ENCODE measurements at regions not wholly inside any gene's neighbourhood (a gene's known extent, or its start where the extent isn't known, plus 50 kb on each side); places are given as distances from the start of the nearest gene placed in this dataset.
"Not testable (repeated sequence)": the region's sequence is repeated elsewhere in the genome, so short reads cannot be mapped to it uniquely, and the experiment has no call there.

DNA sequence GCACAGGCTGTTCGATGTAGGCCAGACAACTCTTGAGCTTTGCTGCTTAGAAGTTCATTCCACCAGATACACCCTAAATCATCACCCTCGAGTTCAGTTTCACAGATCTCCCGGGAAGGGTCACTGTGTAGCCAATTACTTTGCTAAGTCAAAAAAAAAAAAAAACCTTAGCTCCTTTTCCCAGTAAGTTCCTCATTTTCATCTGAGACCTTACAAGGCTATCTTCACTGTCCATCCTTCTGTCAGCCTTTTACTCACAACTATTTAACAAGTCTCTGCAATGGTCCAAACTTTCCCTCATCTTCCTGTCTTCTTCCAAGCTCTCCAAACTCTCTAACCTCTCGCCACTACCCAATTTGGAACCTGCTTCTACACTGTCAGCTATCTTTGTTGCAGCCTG is 615.9 kb upstream of the DEFB115 start:
- not testable (repeated sequence) for DNase-seq (ENCODE audit: low read depth in 2 of 3, low spot score in 1 of 3)

DNA sequence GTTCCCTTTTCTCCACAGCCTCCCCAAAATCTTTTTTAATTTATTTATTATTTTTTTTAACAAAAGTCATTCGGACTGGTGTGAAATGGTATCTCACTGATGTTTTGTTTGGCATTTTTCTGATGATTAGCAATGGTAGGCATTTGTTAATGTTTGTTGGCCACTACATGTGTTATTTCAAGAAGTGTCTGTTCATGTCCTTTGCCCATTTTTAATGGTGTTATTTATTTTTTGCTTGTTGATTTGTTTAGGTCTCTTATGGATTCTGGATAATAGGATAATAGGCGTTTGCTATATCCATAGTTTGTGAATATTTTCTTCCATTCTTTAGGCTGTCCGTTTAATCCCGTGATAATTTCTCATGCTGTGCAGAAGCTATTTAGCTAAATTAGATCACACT is 596.5 kb upstream of the DEFB115 start:
- not testable (repeated sequence) for DNase-seq (ENCODE audit: low read depth in 2 of 3, low spot score in 1 of 3)

DNA sequence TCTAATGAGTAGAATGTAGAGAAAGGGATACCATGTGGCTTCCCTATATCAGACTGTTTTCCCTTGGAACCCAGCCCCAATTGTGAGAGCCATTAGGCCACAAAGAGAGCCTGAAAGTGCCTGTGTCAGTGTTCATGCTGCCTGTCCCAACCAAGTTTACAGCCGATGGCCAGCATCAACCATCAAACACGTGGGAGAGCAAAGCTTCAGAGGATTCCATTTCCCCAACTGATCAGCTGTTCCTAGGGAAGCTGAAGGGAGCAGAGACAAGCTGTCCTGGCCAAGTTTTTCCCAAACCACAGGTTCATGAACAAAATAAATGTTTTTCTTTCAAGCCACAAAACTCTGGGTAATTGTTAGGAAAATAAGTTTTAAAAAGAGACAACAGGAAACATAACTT is 589.0 kb upstream of the DEFB115 start:
- DNase-seq (ENCODE audit: low read depth in 2 of 3, low spot score in 1 of 3), result not testable (repeated sequence)

DNA sequence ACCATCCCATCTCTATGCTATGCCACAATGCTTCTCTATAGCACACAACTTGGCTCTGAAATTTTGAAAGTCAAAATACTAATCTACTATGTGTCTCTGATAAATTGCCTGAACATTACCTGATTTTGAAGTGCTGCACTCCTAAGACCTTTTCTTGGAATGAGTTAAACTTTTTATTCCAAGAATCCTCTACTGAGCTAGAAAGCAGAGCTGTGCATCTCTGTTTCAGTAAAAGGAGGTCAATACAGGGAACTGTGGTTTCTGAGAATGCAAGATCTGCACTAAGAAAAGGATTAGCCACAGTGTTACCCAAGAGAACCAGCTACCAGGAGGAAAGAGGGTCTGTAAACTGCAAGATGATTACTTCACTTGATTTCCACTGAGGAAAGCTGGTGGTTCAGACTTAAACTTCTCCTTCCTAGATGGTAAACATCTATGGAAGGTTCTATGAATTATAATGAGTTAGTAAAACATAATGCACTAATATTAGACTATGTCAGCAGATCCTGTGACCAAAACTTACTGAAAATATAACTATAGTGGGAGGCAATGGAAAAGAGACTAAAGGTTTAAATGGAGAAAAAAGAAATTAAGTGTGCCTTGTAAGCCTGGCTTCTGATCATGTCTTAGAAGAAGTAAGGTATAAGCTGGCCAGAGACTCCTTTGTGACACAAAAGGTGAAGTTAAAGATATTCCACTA is 588.0 kb upstream of the DEFB115 start:
- not testable (repeated sequence) for DNase-seq (ENCODE audit: low read depth in 2 of 3, low spot score in 1 of 3)

DNA sequence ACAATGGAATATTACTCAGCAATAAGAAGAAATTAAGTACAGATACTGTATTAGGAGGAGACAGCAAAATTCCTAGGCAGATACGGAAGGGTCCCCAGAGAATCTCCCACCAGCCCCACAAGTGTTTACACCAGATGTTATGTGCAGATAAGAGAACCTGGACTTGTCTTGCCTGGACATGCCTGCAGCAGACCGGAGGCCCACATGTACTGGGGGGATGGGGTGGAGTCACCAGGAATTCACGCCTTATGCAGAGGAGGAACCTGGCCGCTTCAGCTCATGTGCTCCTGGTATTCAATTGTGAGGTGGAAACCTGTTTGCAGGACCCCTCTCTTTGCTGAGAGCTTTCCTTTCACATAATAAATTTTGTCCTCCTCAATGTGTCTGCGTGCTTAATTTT is 586.3 kb upstream of the DEFB115 start:
- not testable (repeated sequence) for DNase-seq (ENCODE audit: low read depth in 2 of 3, low spot score in 1 of 3)

DNA sequence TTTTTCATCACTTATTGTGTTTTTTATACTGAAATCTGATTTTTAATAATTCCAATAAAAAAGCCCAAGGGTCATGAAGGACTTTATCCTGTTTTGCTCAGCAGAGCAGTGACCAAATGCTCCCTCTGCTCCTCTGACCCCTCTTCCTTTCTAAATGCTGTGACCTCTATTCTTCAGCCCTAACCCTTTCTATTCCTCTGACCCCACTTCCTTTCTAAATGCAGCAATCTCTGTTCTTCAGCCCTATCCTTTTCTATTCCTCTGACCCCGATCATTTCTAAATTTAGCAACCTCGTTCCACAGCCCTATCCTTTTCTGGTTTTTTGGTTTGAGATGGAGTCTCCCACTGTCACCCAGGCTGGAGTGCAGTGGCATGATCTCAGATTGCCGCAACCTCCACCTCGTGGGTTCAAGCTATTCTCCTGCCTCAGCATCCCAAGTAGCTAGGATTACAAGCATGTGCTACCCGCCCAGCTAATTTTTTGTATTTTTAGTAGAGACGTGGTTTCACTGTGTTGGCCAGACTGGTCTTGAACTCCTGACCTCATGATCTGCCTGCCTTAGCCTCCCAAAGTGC is 581.4 kb upstream of the DEFB115 start:
- DNase-seq (ENCODE audit: low read depth in 2 of 3, low spot score in 1 of 3), result not testable (repeated sequence)

DNA sequence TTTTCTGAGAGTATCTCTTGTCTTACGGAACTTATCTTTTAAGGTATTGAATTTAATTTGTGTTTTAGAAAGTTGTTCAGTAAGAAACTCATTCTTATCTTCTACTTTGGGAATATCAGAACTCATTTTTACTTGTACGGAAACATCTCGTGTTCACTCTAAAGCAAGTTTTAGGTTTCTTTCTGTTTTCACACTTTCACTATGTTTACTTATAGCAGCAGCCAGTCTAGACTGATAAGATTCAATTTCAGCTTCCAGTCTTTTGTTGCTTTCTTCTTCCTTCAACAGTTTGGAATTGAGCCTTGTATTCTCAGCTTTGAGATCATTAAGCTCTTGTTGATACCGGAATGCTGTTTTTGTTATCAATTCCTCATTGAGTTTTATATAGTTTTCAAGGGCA is 575.2 kb upstream of the DEFB115 start:
- DNase-seq (ENCODE audit: low read depth in 2 of 3, low spot score in 1 of 3), result not testable (repeated sequence)

DNA sequence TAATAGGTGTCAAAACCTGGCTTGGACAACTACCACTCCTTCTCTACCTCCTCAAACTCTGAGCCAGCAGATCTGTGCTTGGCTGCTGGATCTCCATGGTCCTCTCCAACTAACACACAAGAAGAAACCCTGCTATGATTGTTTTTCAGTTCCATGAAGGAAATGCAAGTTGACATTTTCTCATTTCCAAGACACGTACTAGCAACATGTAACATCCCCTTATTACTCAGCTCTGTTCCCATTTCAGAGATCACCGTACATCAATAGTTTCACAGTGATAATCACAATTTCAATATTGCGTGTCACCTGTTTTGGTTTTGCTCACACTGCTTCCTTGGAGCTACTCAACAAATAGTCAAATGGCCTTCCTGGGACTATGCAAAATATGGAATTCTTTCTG is 544.6 kb upstream of the DEFB115 start:
- DNase-seq (ENCODE audit: low read depth in 2 of 3, low spot score in 1 of 3), result not testable (repeated sequence)

DNA sequence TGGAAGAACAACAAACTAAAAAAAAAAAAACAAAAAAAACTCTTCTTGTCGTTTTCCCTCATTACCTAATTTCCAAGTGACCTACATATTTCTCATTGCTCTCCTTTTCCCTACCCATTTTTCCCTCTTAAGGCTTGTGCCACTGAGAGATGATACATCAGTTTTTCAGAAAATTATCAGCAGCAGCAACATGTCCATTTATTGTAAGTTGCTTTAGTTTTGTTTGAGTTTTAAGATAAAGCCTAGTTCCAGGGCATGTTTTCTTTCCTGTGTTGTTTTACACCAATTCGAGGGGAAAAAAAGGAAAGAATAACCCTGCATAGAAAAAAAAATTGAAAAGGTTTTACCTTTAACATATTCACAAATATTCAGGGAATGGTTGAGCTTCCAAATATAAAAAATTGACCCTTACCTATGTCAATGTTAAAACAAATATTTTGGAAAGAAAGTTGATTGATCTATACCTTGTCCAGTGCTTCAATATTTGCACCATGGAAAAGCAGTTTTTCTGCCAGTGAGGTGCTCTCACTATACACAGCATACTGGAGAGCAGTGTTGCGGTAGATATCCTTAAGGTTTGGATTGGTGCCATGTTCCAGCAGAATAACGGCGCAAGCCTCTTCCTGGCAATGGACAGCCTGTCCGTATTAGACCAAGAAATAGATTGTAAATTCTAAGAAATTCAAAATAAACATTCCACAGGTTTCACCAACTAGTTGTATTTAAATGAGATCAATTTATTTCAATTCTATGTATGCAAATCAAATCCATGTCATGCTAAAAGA is 537.9 kb upstream of the DEFB115 start:
- not testable (repeated sequence) for DNase-seq (ENCODE audit: low read depth in 2 of 3, low spot score in 1 of 3)

DNA sequence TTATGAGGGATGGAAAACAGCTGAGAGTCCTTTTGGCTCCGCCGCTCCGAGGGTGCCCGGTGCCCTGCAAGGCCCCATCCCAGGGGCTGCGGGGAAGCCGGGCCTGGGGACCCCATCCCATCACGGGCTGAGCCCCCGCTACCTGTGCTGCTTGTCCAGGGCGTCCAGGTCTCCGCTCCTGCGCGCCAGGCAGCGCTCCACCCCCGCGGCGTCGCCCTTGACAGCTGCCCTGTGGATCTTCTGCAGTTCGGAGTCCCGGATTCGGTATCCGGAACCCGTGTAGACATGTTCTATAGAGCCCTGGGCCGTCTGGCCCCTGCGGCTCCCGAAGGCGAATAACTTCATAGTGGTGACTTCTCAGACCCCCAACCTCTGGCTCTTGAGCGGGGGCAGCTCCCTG is 534.0 kb upstream of the DEFB115 start:
- DNase-seq (ENCODE audit: low read depth in 2 of 3, low spot score in 1 of 3), result not testable (repeated sequence)

DNA sequence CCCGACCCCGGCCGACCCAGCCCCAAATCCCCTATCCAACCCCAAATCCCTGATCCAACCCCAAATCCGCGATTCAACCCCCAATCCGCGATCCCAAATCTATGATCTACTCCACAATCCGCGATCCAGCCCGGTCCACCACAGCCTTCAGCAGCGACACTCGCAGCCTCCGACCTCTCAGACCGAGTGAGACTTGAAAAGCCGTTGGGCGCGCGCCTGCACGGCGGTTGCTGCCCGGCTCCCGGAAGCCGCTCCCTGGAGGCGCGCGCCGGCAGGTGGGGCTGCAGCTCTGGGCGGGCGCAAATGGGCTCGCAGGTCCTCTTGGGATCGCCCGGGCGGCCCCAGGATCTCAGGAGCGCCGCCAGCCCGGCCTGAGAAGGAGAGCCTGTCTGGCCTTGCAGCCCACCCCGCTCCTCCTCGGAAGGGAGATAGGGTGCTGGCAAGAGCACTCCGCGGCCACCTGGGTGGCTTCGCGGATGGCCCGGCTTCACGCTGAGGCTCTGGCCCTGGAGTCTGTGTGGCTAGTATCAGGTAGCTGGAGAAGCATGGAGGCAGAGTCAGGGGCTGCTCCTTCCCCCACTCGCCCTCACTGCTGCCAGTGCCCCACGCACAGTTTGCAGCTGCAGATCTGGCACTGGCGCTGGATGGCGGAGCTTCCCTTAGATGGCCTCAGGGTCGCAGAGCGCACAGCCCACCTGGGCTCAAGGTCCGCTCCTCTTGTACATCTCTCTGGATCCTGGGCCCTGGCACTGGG is 533.4 kb upstream of the DEFB115 start:
- peak in 1 of 3 donors; percentile 1 for DNase-seq (ENCODE audit: low read depth in 2 of 3, low spot score in 1 of 3)

DNA sequence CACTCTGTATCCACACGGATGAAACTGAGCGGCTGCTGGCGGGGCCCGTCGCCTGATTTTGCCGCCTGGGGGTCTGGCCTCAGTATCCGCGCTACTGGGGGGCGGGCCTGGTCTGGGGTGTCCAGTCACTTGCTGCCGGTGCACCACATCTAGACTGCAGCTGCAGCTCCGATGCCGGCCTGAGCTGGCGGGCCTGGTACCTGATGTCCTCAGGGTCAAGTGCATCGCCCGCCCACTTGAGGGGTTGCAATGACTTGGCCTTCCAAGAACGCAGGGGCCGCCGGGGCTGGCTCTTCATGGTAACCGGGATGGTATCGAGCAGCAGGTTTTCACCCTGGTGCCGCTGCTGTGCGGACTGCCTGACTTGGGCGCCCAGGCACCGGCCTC is 532.8 kb upstream of the DEFB115 start:
- DNase-seq (ENCODE audit: low read depth in 2 of 3, low spot score in 1 of 3), result not testable (repeated sequence)

DNA sequence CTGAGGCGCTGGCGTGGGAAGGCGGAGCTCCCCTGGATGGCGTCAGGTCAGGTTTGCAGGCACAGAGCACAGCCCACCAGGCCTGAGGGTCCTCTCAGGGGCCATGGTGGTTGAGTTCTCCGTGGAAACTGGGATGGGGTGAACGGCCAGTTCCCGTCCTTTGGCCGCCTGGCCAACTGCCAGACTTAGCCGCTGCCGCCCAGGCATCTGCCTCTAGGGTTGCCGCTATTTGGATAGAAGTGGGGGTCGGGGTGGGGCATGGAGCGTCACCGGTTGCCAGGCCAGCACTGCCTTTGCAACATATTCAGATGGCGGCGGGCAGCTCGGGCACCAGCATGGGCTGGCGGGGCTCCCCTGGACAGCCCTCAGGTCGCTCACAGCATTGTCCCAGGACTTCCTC is 532.3 kb upstream of the DEFB115 start:
- DNase-seq (ENCODE audit: low read depth in 2 of 3, low spot score in 1 of 3), result not testable (repeated sequence)

DNA sequence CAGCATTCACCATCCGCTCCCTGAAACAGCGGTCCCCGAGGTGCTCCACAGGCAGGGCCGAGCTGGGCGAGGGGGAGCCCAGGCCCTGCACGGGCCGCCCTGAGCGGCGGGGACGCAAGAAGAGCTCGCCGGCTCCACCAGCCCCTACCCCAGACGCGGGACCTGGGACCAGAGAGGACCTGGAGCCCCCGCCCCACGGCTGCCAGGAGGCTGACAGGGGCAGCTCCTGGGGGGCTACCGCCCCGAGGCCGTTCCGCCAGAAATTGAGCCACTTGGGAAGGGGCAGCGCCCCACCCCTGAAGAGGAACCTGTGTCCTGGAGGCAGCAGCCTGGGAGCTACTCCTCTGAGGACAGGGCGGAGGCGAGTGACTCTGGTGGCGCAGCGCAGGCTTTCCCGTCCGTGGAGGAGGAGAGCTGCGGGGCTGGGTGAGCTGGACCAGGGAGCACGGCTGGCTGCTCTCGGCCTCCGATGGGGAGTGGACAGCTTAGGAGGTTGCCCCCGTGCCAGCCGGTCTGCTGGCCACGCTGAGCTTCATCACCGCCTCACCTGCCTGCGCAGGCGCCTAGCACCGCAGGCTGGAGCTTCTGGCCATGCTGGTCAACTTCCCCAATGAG is 529.1 kb upstream of the DEFB115 start:
- not testable (repeated sequence) for DNase-seq (ENCODE audit: low read depth in 2 of 3, low spot score in 1 of 3)
